ENCODE measurements at regions not wholly inside any gene's neighbourhood (a gene's known extent, or its start where the extent isn't known, plus 50 kb on each side); places are given as distances from the start of the nearest gene placed in this dataset.
"Not testable (repeated sequence)": the region's sequence is repeated elsewhere in the genome, so short reads cannot be mapped to it uniquely, and the experiment has no call there.

DNA sequence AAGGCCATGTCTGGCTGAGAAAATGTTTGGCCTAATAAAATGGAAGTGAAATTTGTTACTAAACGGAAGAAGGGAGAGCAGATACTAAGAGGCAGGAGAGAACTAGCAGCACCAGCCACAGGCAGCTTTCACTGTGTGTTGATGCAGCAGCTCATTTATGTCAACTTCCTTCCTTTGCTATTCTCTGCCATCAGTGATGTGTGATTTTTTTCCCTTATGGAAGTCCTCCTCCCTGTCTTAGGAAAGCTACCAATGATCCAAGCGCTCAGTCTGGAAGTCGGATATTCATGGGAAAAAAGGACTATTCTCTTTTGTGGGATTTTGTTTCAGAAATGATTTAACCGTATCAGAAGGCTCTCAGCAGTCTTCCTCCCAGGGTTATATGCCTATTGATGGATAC, 1629.2 kb downstream of the CDH8 start:
- DNase-seq (ENCODE audit: low spot score in 2 of 2) = no peak
- H3K4me3 ChIP-seq (ENCODE audit: low read depth, poor library complexity, severe bottlenecking) = no peak overlapping the region
- no peak for TF ChIP-seq POLR2A (IDR thresholded peaks at IDR 0.05)
- TF ChIP-seq, protein P1, sequence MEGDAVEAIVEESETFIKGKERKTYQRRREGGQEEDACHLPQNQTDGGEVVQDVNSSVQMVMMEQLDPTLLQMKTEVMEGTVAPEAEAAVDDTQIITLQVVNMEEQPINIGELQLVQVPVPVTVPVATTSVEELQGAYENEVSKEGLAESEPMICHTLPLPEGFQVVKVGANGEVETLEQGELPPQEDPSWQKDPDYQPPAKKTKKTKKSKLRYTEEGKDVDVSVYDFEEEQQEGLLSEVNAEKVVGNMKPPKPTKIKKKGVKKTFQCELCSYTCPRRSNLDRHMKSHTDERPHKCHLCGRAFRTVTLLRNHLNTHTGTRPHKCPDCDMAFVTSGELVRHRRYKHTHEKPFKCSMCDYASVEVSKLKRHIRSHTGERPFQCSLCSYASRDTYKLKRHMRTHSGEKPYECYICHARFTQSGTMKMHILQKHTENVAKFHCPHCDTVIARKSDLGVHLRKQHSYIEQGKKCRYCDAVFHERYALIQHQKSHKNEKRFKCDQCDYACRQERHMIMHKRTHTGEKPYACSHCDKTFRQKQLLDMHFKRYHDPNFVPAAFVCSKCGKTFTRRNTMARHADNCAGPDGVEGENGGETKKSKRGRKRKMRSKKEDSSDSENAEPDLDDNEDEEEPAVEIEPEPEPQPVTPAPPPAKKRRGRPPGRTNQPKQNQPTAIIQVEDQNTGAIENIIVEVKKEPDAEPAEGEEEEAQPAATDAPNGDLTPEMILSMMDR (IDR thresholded peaks at IDR 0.05) = no peak
- intact Hi-C loops (cut with DNase I; ENCODE audit: low total_unique reads) = no loop called here
- WGBS, 2 donors = 62 to 69% methylated on average over 4 of the region's 4 CpGs

DNA sequence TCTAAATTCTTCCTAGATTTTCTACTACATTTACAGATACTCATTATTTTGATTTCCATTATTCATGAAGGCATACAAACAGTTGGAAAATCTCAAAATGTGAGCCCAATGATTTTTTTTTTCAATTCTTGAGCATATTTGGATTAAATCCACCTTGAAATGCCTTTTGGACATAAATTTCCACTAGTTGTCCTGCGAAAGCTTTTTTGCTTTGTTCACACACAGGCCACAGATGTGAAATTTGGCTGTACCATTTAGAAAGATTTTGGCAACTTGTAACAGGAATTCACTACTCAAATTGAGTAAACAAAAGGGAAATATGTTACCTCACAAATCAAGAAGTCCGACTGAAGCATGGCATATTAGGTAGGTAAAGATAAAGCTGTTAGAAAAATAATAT, 1631.0 kb downstream of the CDH8 start:
- DNase-seq (ENCODE audit: low spot score in 2 of 2) = no peak

DNA sequence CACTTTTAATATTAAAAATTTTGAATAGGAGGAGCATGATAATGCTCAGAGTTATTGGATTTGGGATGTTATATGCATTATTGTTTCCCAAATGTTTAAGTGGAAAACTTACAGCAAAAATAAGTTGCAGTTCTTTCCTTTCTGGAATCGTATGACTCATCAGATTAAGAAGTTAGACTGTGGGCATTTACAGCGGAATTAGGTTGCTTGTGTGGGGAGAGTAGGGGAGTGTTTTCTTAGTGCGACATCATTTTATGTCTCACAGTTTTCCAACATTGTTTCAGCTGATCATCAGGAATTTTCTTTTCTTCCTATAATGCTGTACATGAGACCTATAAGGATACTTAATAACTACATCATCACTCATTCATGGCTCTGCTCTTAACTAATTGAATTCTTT, 1631.8 kb downstream of the CDH8 start:
- no peak for DNase-seq (ENCODE audit: low spot score in 2 of 2)
- TF ChIP-seq, protein P1 (IDR thresholded peaks at IDR 0.05) = no peak
- TF ChIP-seq POLR2A (IDR thresholded peaks at IDR 0.05) = no peak
- WGBS, 2 donors = 85 to 88% methylated on average over 3 of the region's 3 CpGs
- intact Hi-C loops (cut with DNase I; ENCODE audit: low total_unique reads) = no loop called here
- H3K4me3 ChIP-seq (ENCODE audit: low read depth, poor library complexity, severe bottlenecking) = no peak overlapping the region

More for the DNA sequence above, 1631.0 kb downstream of the CDH8 start:
- intact Hi-C loops (cut with DNase I; ENCODE audit: low total_unique reads) = no loop called here
- no peak overlapping the region for H3K4me3 ChIP-seq (ENCODE audit: low read depth, poor library complexity, severe bottlenecking)
- 48 to 63% methylated on average over 2 of the region's 2 CpGs for WGBS, 2 donors
- TF ChIP-seq POLR2A (IDR thresholded peaks at IDR 0.05) = no peak
- TF ChIP-seq, protein P1 (IDR thresholded peaks at IDR 0.05) = no peak

DNA sequence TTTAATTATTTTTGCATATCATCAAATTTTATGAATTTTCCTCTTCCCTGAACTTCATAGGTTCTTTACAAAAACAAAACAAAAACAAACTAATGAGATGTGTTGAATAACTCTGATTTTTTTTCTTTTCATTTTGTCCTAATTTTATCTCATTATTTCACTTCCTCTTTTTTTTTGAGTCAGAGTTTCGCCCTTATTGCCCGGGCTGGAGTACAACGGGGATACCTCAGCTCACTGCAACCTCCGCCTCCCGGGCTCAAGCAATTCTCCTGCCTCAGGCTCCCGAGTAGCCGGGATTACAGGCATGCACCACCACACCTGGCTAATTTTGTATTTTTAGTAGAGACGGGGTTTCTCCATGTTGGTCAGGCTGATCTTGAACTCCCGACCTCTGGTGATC, 1633.3 kb downstream of the CDH8 start:
- H3K4me3 ChIP-seq (ENCODE audit: low read depth, poor library complexity, severe bottlenecking); DNase-seq (ENCODE audit: low spot score in 2 of 2); intact Hi-C loops (cut with DNase I; ENCODE audit: low total_unique reads): not testable (repeated sequence)
- 89% methylated on average over 9 of the region's 9 CpGs for WGBS, 2 donors

DNA sequence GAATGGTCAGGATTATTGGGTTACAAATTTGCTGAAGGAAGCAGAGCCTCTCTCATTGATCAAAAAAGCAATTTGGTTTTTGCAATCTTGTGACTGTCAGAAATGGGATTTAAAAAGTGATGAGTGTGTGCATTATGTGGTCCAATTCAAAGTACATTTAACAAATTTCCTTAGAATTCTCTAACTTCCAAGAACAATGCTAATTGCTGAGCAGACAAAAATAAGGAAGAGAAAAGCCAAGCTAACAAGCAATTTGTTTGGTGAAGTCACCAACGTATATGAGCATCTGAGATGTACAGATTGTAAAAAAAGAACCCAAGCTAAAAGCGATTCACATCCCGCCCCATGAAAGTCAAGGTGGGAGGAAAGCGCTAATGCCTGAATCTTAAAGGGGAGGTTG, 1643.9 kb downstream of the CDH8 start:
- intact Hi-C loops (cut with DNase I; ENCODE audit: low total_unique reads) = no loop called here
- no peak for TF ChIP-seq POLR2A (IDR thresholded peaks at IDR 0.05)
- TF ChIP-seq, protein P1 (IDR thresholded peaks at IDR 0.05) = no peak
- WGBS, 2 donors = 89 to 91% methylated on average over 4 of the region's 4 CpGs
- no peak overlapping the region for H3K4me3 ChIP-seq (ENCODE audit: low read depth, poor library complexity, severe bottlenecking)
- no peak for DNase-seq (ENCODE audit: low spot score in 2 of 2)

DNA sequence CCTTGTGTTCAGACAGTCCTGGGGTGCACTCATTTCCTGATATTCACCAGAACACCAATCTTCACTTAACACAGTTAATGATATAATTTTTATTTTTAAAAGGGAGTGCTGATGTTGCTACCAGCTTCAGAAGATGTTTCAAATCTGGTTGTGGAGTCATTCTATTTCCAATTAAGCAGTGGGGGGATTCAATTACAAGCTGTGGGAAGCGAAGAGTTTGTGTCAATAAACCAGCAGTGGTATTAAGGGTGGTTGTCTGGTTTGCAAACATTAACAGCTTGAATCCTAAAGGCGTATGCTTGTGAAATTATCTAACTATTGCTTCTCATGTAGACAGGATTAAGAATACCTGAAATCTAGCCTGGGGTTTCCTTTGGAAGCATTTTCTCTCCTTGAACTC, 1637.5 kb upstream of the GOT2 start:
- WGBS, 2 donors = 83 to 87% methylated on average over 2 of the region's 2 CpGs
- intact Hi-C loops (cut with DNase I; ENCODE audit: low total_unique reads) = no loop called here
- no peak for DNase-seq (ENCODE audit: low spot score in 2 of 2)
- H3K4me3 ChIP-seq (ENCODE audit: low read depth, poor library complexity, severe bottlenecking) = no peak overlapping the region
- TF ChIP-seq POLR2A (IDR thresholded peaks at IDR 0.05) = no peak
- TF ChIP-seq, protein P1 (IDR thresholded peaks at IDR 0.05) = no peak

All from lower leg skin (tissue), 4 donors.